GM23338 (cell line): ENCODE measurements at regions not wholly inside any gene's neighbourhood (a gene's known extent, or its start where the extent isn't known, plus 50 kb on each side); places are given as distances from the start of the nearest gene placed in this dataset.

ENCODE experiments used
- CTCF ChIP-seq, 2 experiments: fragments of 200-600 bp in 1 of 2; sonication (generic) in 1 of 2; conservative IDR thresholded peaks; 2 replicates each; pipeline versions ENCODE4 v1.5.1 to v1.6.1; 2016 to 2017; ENCODE audit warnings: antibody characterized with exemption in 2 of 2, low read depth in 2 of 2, mild to moderate bottlenecking in 2 of 2, moderate library complexity in 1 of 2
- EZH2 ChIP-seq: fragments of 200-600 bp; sonication (generic); IDR thresholded peaks from one replicate; pipeline ENCODE4 v1.8.0; 2017; ENCODE audit warnings: antibody characterized with exemption, mild to moderate bottlenecking, low read depth; ENCODE audit not compliant: unreplicated experiment
- EZH2phosphoT487 ChIP-seq: fragments of 200-600 bp; sonication (generic); IDR thresholded peaks from one replicate; pipeline ENCODE4 v1.8.1; 2018; ENCODE audit warnings: antibody characterized with exemption; ENCODE audit not compliant: unreplicated experiment
- JUNB ChIP-seq: IDR thresholded peaks from one replicate; pipeline ENCODE4 v1.6.1; 2016; ENCODE audit warnings: antibody characterized with exemption; ENCODE audit not compliant: unreplicated experiment
- NANOG ChIP-seq: IDR thresholded peaks from 2 replicates; pipeline ENCODE4 v1.6.1; 2016; ENCODE audit warnings: antibody characterized with exemption, borderline replicate concordance
- POLR2AphosphoS5 ChIP-seq: IDR thresholded peaks from 2 replicates; pipeline ENCODE4 v1.6.1; 2016; ENCODE audit warnings: antibody characterized with exemption, low read depth
- ZNF462 ChIP-seq: fragments of 250-450 bp; sonication (Bioruptor Pico); IDR thresholded peaks from 2 replicates; pipeline ENCODE4 v1.5.0; 2020; ENCODE audit warnings: mild to moderate bottlenecking, moderate library complexity
- TF ChIP-seq, protein P1 (sequence below): IDR thresholded peaks from one replicate; pipeline ENCODE4 v1.6.1; 2018; ENCODE audit warnings: antibody characterized with exemption; ENCODE audit not compliant: unreplicated experiment

- TF ChIP-seq ZNF462 (CRISPR knock-in tag) (no peak), NANOG (no peak), CTCF (conservative IDR thresholded peaks at IDR 0.05; ENCODE audit: low read depth in 2 of 2) (no peak), POLR2AphosphoS5 (no peak), EZH2 (no peak), JUNB (no peak), EZH2phosphoT487 (no peak)
- TF ChIP-seq, protein P1, sequence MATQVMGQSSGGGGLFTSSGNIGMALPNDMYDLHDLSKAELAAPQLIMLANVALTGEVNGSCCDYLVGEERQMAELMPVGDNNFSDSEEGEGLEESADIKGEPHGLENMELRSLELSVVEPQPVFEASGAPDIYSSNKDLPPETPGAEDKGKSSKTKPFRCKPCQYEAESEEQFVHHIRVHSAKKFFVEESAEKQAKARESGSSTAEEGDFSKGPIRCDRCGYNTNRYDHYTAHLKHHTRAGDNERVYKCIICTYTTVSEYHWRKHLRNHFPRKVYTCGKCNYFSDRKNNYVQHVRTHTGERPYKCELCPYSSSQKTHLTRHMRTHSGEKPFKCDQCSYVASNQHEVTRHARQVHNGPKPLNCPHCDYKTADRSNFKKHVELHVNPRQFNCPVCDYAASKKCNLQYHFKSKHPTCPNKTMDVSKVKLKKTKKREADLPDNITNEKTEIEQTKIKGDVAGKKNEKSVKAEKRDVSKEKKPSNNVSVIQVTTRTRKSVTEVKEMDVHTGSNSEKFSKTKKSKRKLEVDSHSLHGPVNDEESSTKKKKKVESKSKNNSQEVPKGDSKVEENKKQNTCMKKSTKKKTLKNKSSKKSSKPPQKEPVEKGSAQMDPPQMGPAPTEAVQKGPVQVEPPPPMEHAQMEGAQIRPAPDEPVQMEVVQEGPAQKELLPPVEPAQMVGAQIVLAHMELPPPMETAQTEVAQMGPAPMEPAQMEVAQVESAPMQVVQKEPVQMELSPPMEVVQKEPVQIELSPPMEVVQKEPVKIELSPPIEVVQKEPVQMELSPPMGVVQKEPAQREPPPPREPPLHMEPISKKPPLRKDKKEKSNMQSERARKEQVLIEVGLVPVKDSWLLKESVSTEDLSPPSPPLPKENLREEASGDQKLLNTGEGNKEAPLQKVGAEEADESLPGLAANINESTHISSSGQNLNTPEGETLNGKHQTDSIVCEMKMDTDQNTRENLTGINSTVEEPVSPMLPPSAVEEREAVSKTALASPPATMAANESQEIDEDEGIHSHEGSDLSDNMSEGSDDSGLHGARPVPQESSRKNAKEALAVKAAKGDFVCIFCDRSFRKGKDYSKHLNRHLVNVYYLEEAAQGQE, result no peak
Observed at GRCh38 chr3:78430741-78431140, 1337.1 kb downstream of the ROBO1 start (continued).
